ENCODE measurements at regions not wholly inside any gene's neighbourhood (a gene's known extent, or its start where the extent isn't known, plus 50 kb on each side); places are given as distances from the start of the nearest gene placed in this dataset.

- Histone ChIP-seq H3K4me1 (ENCODE audit: control insufficient read depth, insufficient read depth, low read length) (peaks cover 7% of the 10 kb centered on the region), H3K27me3 (ENCODE audit: control insufficient read depth, insufficient read depth, low read length) (no peaks in the 10 kb centered on the region), H3K27ac (ENCODE audit: low read depth, low read length) (no peak overlapping the region), H3K36me3 (ENCODE audit: control insufficient read depth, insufficient read depth, low read length) (no peaks in the 10 kb centered on the region), H3K9ac (ENCODE audit: low read depth, low read length) (no peak overlapping the region), H3K9me3 (ENCODE audit: control insufficient read depth, insufficient read depth, low read length) (no peaks in the 10 kb centered on the region), H3K4me3 (ENCODE audit: low read depth, low read length) (no peak overlapping the region)
Observed at GRCh38 chr7:52501696-52502095, 533.7 kb upstream of the POM121L12 start.

- Histone ChIP-seq H3K27me3 (ENCODE audit: control insufficient read depth, insufficient read depth, low read length) (no peaks in the 10 kb centered on the region), H3K27ac (ENCODE audit: low read depth, low read length) (no peak overlapping the region), H3K36me3 (ENCODE audit: control insufficient read depth, insufficient read depth, low read length) (no peaks in the 10 kb centered on the region), H3K4me3 (ENCODE audit: low read depth, low read length) (no peak overlapping the region), H3K9me3 (ENCODE audit: control insufficient read depth, insufficient read depth, low read length) (no peaks in the 10 kb centered on the region), H3K4me1 (ENCODE audit: control insufficient read depth, insufficient read depth, low read length) (peaks cover 7% of the 10 kb centered on the region), H3K9ac (ENCODE audit: low read depth, low read length) (no peak overlapping the region)
Observed at GRCh38 chr7:52500841-52501240, 534.6 kb upstream of the POM121L12 start.

- H3K36me3 ChIP-seq (ENCODE audit: control insufficient read depth, insufficient read depth, low read length), result no peaks in the 10 kb centered on the region
- no peaks in the 10 kb centered on the region for H3K27me3 ChIP-seq (ENCODE audit: control insufficient read depth, insufficient read depth, low read length)
- H3K9me3 ChIP-seq (ENCODE audit: control insufficient read depth, insufficient read depth, low read length), result no peaks in the 10 kb centered on the region
- no peak overlapping the region for H3K9ac ChIP-seq (ENCODE audit: low read depth, low read length)
- no peak overlapping the region for H3K4me3 ChIP-seq (ENCODE audit: low read depth, low read length)
- H3K4me1 ChIP-seq (ENCODE audit: control insufficient read depth, insufficient read depth, low read length), result peaks cover 7% of the 10 kb centered on the region
- H3K27ac ChIP-seq (ENCODE audit: low read depth, low read length), result no peak overlapping the region
Observed at GRCh38 chr7:52498366-52498765, 537.1 kb upstream of the POM121L12 start.

- H3K36me3 ChIP-seq (ENCODE audit: control insufficient read depth, insufficient read depth, low read length), result no peaks in the 10 kb centered on the region
- H3K4me3 ChIP-seq (ENCODE audit: low read depth, low read length), result no peak overlapping the region
- H3K9ac ChIP-seq (ENCODE audit: low read depth, low read length), result no peak overlapping the region
- H3K27ac ChIP-seq (ENCODE audit: low read depth, low read length), result no peak overlapping the region
- peaks cover 5% of the 10 kb centered on the region; the same call in 1 of the 2 replicates for H3K4me1 ChIP-seq (ENCODE audit: control insufficient read depth, insufficient read depth, low read length)
- H3K27me3 ChIP-seq (ENCODE audit: control insufficient read depth, insufficient read depth, low read length), result no peaks in the 10 kb centered on the region
- no peaks in the 10 kb centered on the region for H3K9me3 ChIP-seq (ENCODE audit: control insufficient read depth, insufficient read depth, low read length)
Observed at GRCh38 chr7:52486267-52486666, 549.2 kb upstream of the POM121L12 start.

- H3K9me3 ChIP-seq (ENCODE audit: control insufficient read depth, insufficient read depth, low read length), result no peaks in the 10 kb centered on the region
- no peaks in the 10 kb centered on the region for H3K27me3 ChIP-seq (ENCODE audit: control insufficient read depth, insufficient read depth, low read length)
- no peak overlapping the region for H3K4me3 ChIP-seq (ENCODE audit: low read depth, low read length)
- H3K27ac ChIP-seq (ENCODE audit: low read depth, low read length), result no peak overlapping the region
- no peaks in the 10 kb centered on the region for H3K36me3 ChIP-seq (ENCODE audit: control insufficient read depth, insufficient read depth, low read length)
- H3K4me1 ChIP-seq (ENCODE audit: control insufficient read depth, insufficient read depth, low read length), result peaks cover 35% of the 10 kb centered on the region
- H3K9ac ChIP-seq (ENCODE audit: low read depth, low read length), result no peak overlapping the region
Observed at GRCh38 chr7:52482076-52482475, 553.4 kb upstream of the POM121L12 start.

- H3K9me3 ChIP-seq (ENCODE audit: control insufficient read depth, insufficient read depth, low read length), result no peaks in the 10 kb centered on the region
- no peak overlapping the region for H3K4me3 ChIP-seq (ENCODE audit: low read depth, low read length)
- peaks cover 35% of the 10 kb centered on the region for H3K4me1 ChIP-seq (ENCODE audit: control insufficient read depth, insufficient read depth, low read length)
- H3K27me3 ChIP-seq (ENCODE audit: control insufficient read depth, insufficient read depth, low read length), result no peaks in the 10 kb centered on the region
- H3K9ac ChIP-seq (ENCODE audit: low read depth, low read length), result no peak overlapping the region
- H3K36me3 ChIP-seq (ENCODE audit: control insufficient read depth, insufficient read depth, low read length), result no peaks in the 10 kb centered on the region
- no peak overlapping the region for H3K27ac ChIP-seq (ENCODE audit: low read depth, low read length)
Observed at GRCh38 chr7:52481571-52481970, 553.9 kb upstream of the POM121L12 start.

- Histone ChIP-seq H3K27ac (ENCODE audit: low read depth, low read length) (peak overlapping the region; percentile 46), H3K27me3 (ENCODE audit: control insufficient read depth, insufficient read depth, low read length) (no peaks in the 10 kb centered on the region), H3K9me3 (ENCODE audit: control insufficient read depth, insufficient read depth, low read length) (no peaks in the 10 kb centered on the region), H3K36me3 (ENCODE audit: control insufficient read depth, insufficient read depth, low read length) (no peaks in the 10 kb centered on the region), H3K4me1 (ENCODE audit: control insufficient read depth, insufficient read depth, low read length) (peaks cover 35% of the 10 kb centered on the region), H3K4me3 (ENCODE audit: low read depth, low read length) (no peak overlapping the region), H3K9ac (ENCODE audit: low read depth, low read length) (no peak overlapping the region)
Observed at GRCh38 chr7:52479990-52480389, 555.4 kb upstream of the POM121L12 start.

GRCh38 chr7:52475001-52475582 lies 560.3 kb upstream of the POM121L12 start:
- Histone ChIP-seq H3K9ac (ENCODE audit: low read depth, low read length) (no peak overlapping the region), H3K4me1 (ENCODE audit: control insufficient read depth, insufficient read depth, low read length) (peaks cover 19% of the 10 kb centered on the region), H3K9me3 (ENCODE audit: control insufficient read depth, insufficient read depth, low read length) (no peaks in the 10 kb centered on the region), H3K27ac (ENCODE audit: low read depth, low read length) (no peak overlapping the region), H3K36me3 (ENCODE audit: control insufficient read depth, insufficient read depth, low read length) (no peaks in the 10 kb centered on the region), H3K4me3 (ENCODE audit: low read depth, low read length) (no peak overlapping the region), H3K27me3 (ENCODE audit: control insufficient read depth, insufficient read depth, low read length) (no peaks in the 10 kb centered on the region)

GRCh38 chr7:52473756-52474155 lies 561.7 kb upstream of the POM121L12 start:
- Histone ChIP-seq H3K4me1 (ENCODE audit: control insufficient read depth, insufficient read depth, low read length) (peaks cover 6% of the 10 kb centered on the region), H3K4me3 (ENCODE audit: low read depth, low read length) (no peak overlapping the region), H3K27ac (ENCODE audit: low read depth, low read length) (no peak overlapping the region), H3K36me3 (ENCODE audit: control insufficient read depth, insufficient read depth, low read length) (no peaks in the 10 kb centered on the region), H3K27me3 (ENCODE audit: control insufficient read depth, insufficient read depth, low read length) (no peaks in the 10 kb centered on the region), H3K9me3 (ENCODE audit: control insufficient read depth, insufficient read depth, low read length) (no peaks in the 10 kb centered on the region), H3K9ac (ENCODE audit: low read depth, low read length) (no peak overlapping the region)

GRCh38 chr7:52472006-52472620 lies 563.3 kb upstream of the POM121L12 start:
- Histone ChIP-seq H3K27ac (ENCODE audit: low read depth, low read length) (no peak overlapping the region), H3K27me3 (ENCODE audit: control insufficient read depth, insufficient read depth, low read length) (no peaks in the 10 kb centered on the region), H3K4me3 (ENCODE audit: low read depth, low read length) (no peak overlapping the region), H3K4me1 (ENCODE audit: control insufficient read depth, insufficient read depth, low read length) (no peaks in the 10 kb centered on the region), H3K9me3 (ENCODE audit: control insufficient read depth, insufficient read depth, low read length) (no peaks in the 10 kb centered on the region), H3K9ac (ENCODE audit: low read depth, low read length) (no peak overlapping the region), H3K36me3 (ENCODE audit: control insufficient read depth, insufficient read depth, low read length) (no peaks in the 10 kb centered on the region)

- Histone ChIP-seq H3K27me3 (ENCODE audit: control insufficient read depth, insufficient read depth, low read length) (no peaks in the 10 kb centered on the region), H3K27ac (ENCODE audit: low read depth, low read length) (no peak overlapping the region), H3K9me3 (ENCODE audit: control insufficient read depth, insufficient read depth, low read length) (no peaks in the 10 kb centered on the region), H3K9ac (ENCODE audit: low read depth, low read length) (no peak overlapping the region), H3K36me3 (ENCODE audit: control insufficient read depth, insufficient read depth, low read length) (no peaks in the 10 kb centered on the region), H3K4me3 (ENCODE audit: low read depth, low read length) (no peak overlapping the region), H3K4me1 (ENCODE audit: control insufficient read depth, insufficient read depth, low read length) (no peaks in the 10 kb centered on the region)
Observed at GRCh38 chr7:52465216-52465615, 570.2 kb upstream of the POM121L12 start.
